Stomach (tissue), 8 donors: ENCODE measurements at regions not wholly inside any gene's neighbourhood (a gene's known extent, or its start where the extent isn't known, plus 50 kb on each side); places are given as distances from the start of the nearest gene placed in this dataset.
"Not testable (repeated sequence)": the region's sequence is repeated elsewhere in the genome, so short reads cannot be mapped to it uniquely, and the experiment has no call there.

ENCODE experiments used
- DNase-seq, 2 donors: peaks; one replicate each; pipeline versions ENCODE4 v3.0.0 to v3.0.0-alpha.2; 2013 to 2019
- H3K27ac ChIP-seq, 5 donors: fragments of 200-600 bp in 4 of 5; sonication (generic) in 4 of 5; one replicate each; pipeline ENCODE4 v1.5.1; 2013 to 2019; ENCODE audit warnings: mild to moderate bottlenecking in 1 of 5, moderate library complexity in 1 of 5
- H3K27me3 ChIP-seq, 3 donors: fragments of 200-600 bp; sonication (generic); one replicate each; pipeline ENCODE4 v1.5.1; 2017 to 2019; ENCODE audit warnings: mixed run types in 1 of 3
- H3K36me3 ChIP-seq, 4 donors: fragments of 200-600 bp; sonication (generic); 1 replicate in 3 of 4; 2 replicates in 1 of 4; pipeline ENCODE4 v1.5.1; 2016 to 2019
- H3K4me1 ChIP-seq, 4 donors: fragments of 200-600 bp; sonication (generic); one replicate each; pipeline ENCODE4 v1.5.1; 2016 to 2019
- H3K4me3 ChIP-seq, 4 donors: fragments of 200-600 bp; sonication (generic) in 3 of 4; one replicate each; pipeline ENCODE4 v1.5.1; 2016 to 2019; ENCODE audit warnings: mild to moderate bottlenecking in 1 of 4
- H3K9me3 ChIP-seq, 4 donors: fragments of 200-600 bp; sonication (generic); one replicate each; pipeline ENCODE4 v1.5.1; 2016 to 2019
- EP300 ChIP-seq: sonication (generic); formaldehyde crosslinking; IDR thresholded peaks from one replicate; pipeline ENCODE4 v1.6.1; 2017; ENCODE audit warnings: antibody characterized with exemption
- POLR2A ChIP-seq, 4 donors: fragments of 450-650 bp; IDR thresholded peaks; one replicate each; pipeline ENCODE4 v1.6.1; 2016; ENCODE audit warnings: antibody characterized with exemption in 4 of 4, control low read depth in 2 of 4, mild to moderate bottlenecking in 1 of 4, moderate library complexity in 1 of 4
- POLR2AphosphoS5 ChIP-seq, 3 donors: sonication (generic); formaldehyde crosslinking; IDR thresholded peaks; one replicate each; pipeline ENCODE4 v1.6.1; 2016; ENCODE audit warnings: antibody characterized with exemption in 3 of 3
- WGBS, 5 donors: extraction: QIAGEN DNeasy Blood & Tissue Kit in 3 of 5; methylation state at CpG; one replicate each; pipeline versions ENCODE4 v1.1.5 to v1.1.7; 2013 to 2018; 5-methylcytosine and 5-hydroxymethylcytosine counted together
- intact Hi-C: fragments of 100-400 bp; cut with DNase I; formaldehyde crosslinking; loops from one replicate; pipeline ENCODE4 v1.15.1; 2023; ENCODE audit warnings: low total_unique reads
- TF ChIP-seq, protein P1 (sequence below), 7 experiments: fragments of 450-650 bp in 4 of 7; fragments of 200-600 bp in 3 of 7; sonication (generic) in 3 of 7; IDR thresholded peaks; one replicate each; pipeline ENCODE4 v1.5.1; 2016 to 2019; ENCODE audit warnings: antibody characterized with exemption in 7 of 7, control low read depth in 2 of 7, mild to moderate bottlenecking in 1 of 7
- donor health status: healthy with polysubstance abuse.
- donor health status: Bipolar disorder and iron deficiency.
- donor health status: healthy.

DNA sequence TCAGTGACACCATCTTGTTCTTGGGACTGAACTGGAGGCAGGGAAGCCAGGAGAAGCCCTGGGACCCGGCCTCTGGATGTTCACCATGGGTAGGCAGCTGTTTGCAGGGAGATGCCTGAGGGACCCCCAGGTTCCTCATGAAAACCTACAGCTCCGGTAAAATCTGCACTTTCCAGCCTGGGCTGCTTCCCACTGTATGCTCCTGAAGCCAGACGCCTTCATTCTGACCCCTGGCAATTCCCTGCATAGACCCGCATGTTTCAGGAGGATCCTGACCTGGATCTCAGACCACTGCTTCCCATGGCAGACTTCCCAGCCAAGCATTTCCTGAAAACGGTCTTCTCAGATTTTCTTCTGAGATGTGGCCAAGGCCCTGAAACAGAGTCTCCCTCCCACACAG, 306.7 kb downstream of the PREX1 start:
- DNase-seq: no peak
- Histone ChIP-seq H3K4me1 (no peaks in the 10 kb centered on the region), H3K4me3 (no peak overlapping the region), H3K36me3 (no peaks in the 10 kb centered on the region), H3K27ac (no peak overlapping the region), H3K9me3 (no peaks in the 10 kb centered on the region), H3K27me3 (peaks cover 0 to 11% (median 0%) of the 10 kb centered on the region in 3 donors)
- 50 to 76% (median 73%) methylated on average over 5 of the region's 5 CpGs for WGBS, 5 donors
- intact Hi-C loops: no loop called here
- TF ChIP-seq POLR2AphosphoS5 (IDR thresholded peaks at IDR 0.05): no peak
- TF ChIP-seq, protein P1, sequence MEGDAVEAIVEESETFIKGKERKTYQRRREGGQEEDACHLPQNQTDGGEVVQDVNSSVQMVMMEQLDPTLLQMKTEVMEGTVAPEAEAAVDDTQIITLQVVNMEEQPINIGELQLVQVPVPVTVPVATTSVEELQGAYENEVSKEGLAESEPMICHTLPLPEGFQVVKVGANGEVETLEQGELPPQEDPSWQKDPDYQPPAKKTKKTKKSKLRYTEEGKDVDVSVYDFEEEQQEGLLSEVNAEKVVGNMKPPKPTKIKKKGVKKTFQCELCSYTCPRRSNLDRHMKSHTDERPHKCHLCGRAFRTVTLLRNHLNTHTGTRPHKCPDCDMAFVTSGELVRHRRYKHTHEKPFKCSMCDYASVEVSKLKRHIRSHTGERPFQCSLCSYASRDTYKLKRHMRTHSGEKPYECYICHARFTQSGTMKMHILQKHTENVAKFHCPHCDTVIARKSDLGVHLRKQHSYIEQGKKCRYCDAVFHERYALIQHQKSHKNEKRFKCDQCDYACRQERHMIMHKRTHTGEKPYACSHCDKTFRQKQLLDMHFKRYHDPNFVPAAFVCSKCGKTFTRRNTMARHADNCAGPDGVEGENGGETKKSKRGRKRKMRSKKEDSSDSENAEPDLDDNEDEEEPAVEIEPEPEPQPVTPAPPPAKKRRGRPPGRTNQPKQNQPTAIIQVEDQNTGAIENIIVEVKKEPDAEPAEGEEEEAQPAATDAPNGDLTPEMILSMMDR (IDR thresholded peaks at IDR 0.05): no peak
- no peak for TF ChIP-seq EP300
- TF ChIP-seq POLR2A (IDR thresholded peaks at IDR 0.05): no peak

DNA sequence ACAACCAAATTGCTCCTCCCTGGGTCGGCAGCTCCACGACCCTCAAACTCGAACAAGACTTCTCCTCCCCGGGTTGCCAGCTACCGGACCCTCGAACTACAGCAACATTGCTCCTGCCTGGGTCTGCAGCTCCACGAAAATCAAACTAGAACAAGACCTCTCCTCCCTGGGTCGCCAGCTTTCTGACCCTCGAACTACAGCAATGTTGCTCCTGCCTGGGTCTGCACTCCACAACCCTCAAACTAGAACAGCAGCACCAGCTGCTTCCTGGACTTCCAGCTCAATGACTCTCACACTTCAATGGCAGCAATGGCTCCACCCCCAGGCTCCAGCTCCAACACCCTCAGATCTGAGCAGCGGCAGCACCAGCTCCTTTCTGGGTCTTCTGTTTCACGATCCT, 311.6 kb downstream of the PREX1 start:
- H3K4me1 ChIP-seq, H3K36me3 ChIP-seq, H3K4me3 ChIP-seq, H3K27ac ChIP-seq, H3K9me3 ChIP-seq: not testable (repeated sequence)
- peak in 1 of 2 donors; percentile 67 for DNase-seq
- H3K27me3 ChIP-seq: peaks cover 0 to 10% (median 4%) of the 10 kb centered on the region in 3 donors
- 51 to 65% (median 63%) methylated on average over 11 of the region's 11 CpGs for WGBS, 5 donors
- intact Hi-C loops: loop anchor here (5.0 kb wide), 1 partner anchor 624 kb away; no protein-coding TSS in a partner anchor

DNA sequence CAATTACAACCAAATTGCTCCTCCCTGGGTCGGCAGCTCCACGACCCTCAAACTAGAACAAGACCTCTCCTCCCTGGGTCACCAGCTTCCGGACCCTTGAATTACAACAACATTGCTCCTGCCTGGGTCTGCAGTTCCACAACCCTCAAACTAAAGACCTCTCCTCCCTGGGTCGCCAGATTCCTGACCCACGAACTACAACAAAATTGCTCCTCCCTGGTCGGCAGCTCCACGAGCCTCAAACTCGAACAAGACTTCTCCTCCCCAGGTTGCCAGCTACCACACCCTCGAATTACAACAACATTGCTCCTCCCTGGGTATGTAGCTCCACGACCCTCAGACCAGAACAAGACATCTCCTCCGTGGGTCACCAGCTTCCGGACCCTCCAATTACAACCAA, 313.2 kb downstream of the PREX1 start:
- H3K36me3 ChIP-seq, H3K27ac ChIP-seq, H3K4me3 ChIP-seq, DNase-seq, intact Hi-C loops, H3K4me1 ChIP-seq, H3K9me3 ChIP-seq: not testable (repeated sequence)
- peaks cover 0 to 10% (median 4%) of the 10 kb centered on the region in 3 donors for H3K27me3 ChIP-seq
- 55 to 70% (median 67%) methylated on average over 6 to 10 of the region's 12 CpGs for WGBS, 5 donors

DNA sequence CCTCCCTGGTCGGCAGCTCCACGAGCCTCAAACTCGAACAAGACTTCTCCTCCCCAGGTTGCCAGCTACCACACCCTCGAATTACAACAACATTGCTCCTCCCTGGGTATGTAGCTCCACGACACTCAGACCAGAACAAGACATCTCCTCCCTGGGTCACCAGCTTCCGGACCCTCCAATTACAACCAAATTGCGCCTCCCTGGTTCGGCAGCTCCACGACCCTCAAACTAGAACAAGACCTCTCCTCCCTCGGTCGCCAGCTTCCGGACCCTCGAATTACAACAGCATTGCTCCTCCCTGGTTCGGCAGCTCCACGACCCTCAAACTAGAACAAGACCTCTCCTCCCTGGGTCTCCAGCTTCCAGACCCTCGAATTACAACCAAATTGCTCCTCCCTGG, 315.3 kb downstream of the PREX1 start:
- H3K4me1 ChIP-seq, H3K4me3 ChIP-seq, intact Hi-C loops, H3K9me3 ChIP-seq, H3K36me3 ChIP-seq, DNase-seq, H3K27ac ChIP-seq: not testable (repeated sequence)
- peaks cover 0 to 10% (median 4%) of the 10 kb centered on the region in 3 donors for H3K27me3 ChIP-seq
- WGBS, 5 donors: 78 to 92% (median 81%) methylated on average over 9 to 16 of the region's 16 CpGs

DNA sequence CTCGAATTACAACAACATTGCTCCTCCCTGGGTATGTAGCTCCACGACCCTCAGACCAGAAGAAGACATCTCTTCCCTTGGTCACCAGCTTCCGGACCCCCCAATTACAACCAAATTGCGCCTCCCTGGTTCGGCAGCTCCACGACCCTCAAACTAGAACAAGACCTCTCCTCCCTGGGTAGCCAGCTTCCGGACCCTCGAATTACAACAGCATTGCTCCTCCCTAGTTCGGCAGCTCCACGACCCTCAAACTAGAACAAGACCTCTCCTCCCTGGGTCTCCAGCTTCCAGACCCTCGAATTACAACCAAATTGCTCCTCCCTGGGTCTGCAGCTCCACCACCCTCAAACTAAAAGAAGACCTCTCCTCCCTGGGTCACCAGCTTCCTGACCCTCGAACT, 322.7 kb downstream of the PREX1 start:
- intact Hi-C loops: not testable (repeated sequence)
- 70 to 75% (median 74%) methylated on average over 10 to 12 of the region's 12 CpGs for WGBS, 5 donors

DNA sequence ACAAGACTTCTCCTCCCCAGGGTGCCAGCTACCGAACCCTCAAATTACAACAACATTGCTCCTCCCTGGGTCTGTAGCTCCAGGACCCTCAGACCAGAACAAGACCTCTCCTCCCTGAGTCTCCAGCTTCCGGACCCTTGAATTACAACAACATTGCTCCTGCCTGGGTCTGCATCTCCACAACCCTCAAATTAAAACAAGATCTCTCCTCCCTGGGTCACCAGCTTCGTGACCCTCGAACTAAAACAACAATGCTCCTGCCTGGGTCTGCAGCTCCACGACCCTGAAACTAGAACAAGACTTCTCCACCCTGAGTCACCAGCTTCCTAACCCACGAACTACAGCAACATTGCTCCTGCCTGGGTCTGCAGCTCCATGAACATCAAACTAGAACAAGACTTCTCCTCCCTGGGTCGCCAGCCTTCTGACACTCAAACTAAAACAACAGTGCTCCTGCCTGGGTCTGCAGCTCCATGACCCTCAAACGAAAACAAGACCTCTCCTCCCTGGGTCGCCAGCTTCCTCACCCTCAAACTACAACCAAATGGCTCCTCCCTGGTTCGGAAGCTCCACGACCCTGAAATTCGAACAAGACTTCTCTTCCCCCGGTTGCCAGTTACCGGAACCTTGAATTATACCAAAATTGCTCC, 324.5 kb downstream of the PREX1 start:
- intact Hi-C loops: no loop called here
- Histone ChIP-seq H3K27me3 (no peaks in the 10 kb centered on the region), H3K4me3 (no peak overlapping the region), H3K9me3 (no peaks in the 10 kb centered on the region), H3K4me1 (no peaks in the 10 kb centered on the region), H3K36me3 (no peaks in the 10 kb centered on the region), H3K27ac (no peak overlapping the region)
- no peak for DNase-seq
- TF ChIP-seq, protein P1 (IDR thresholded peaks at IDR 0.05): no peak
- TF ChIP-seq POLR2AphosphoS5 (IDR thresholded peaks at IDR 0.05): no peak
- 63 to 75% (median 69%) methylated on average over 14 of the region's 14 CpGs for WGBS, 5 donors

More for the DNA sequence above, 322.7 kb downstream of the PREX1 start:
- not testable (repeated sequence) for H3K4me1 ChIP-seq, H3K9me3 ChIP-seq, H3K4me3 ChIP-seq, H3K36me3 ChIP-seq, DNase-seq, H3K27me3 ChIP-seq, H3K27ac ChIP-seq
